VCaP (cell line): ENCODE measurements at regions not wholly inside any gene's neighbourhood (a gene's known extent, or its start where the extent isn't known, plus 50 kb on each side); places are given as distances from the start of the nearest gene placed in this dataset.

Source experiments
- H3K27ac ChIP-seq: fragments of 450-650 bp; 2 replicates; pipeline ENCODE4 v1.5.1; 2017
- TF ChIP-seq, protein P1 (sequence below): fragments of 450-650 bp; conservative IDR thresholded peaks from 2 replicates; pipeline ENCODE4 v1.5.1; 2017; ENCODE audit warnings: mild to moderate bottlenecking, moderate library complexity

DNA sequence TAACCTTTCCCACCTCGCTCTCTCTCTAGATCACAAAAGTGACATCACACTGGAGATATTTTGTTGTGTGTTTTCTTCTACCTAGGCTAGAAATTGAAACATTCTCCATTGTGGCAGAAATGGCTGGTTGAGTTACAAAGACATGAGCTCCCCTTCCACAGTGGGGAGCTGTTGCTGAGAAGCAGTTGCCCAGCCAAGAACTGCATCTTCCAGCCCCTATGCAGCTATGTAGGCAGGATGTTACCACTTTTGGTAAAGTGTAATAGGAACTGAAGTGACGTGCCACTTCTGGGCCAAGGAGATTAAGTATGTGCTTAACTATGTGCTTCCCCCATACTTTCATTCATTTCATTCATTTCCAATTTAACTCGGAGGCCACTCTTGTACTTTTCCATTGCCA is 138.7 kb upstream of the E2F7 start:
- TF ChIP-seq, protein P1, sequence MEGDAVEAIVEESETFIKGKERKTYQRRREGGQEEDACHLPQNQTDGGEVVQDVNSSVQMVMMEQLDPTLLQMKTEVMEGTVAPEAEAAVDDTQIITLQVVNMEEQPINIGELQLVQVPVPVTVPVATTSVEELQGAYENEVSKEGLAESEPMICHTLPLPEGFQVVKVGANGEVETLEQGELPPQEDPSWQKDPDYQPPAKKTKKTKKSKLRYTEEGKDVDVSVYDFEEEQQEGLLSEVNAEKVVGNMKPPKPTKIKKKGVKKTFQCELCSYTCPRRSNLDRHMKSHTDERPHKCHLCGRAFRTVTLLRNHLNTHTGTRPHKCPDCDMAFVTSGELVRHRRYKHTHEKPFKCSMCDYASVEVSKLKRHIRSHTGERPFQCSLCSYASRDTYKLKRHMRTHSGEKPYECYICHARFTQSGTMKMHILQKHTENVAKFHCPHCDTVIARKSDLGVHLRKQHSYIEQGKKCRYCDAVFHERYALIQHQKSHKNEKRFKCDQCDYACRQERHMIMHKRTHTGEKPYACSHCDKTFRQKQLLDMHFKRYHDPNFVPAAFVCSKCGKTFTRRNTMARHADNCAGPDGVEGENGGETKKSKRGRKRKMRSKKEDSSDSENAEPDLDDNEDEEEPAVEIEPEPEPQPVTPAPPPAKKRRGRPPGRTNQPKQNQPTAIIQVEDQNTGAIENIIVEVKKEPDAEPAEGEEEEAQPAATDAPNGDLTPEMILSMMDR, result peak; percentile 7; the same call in 1 of the 2 replicates
- no peak overlapping the region for H3K27ac ChIP-seq

DNA sequence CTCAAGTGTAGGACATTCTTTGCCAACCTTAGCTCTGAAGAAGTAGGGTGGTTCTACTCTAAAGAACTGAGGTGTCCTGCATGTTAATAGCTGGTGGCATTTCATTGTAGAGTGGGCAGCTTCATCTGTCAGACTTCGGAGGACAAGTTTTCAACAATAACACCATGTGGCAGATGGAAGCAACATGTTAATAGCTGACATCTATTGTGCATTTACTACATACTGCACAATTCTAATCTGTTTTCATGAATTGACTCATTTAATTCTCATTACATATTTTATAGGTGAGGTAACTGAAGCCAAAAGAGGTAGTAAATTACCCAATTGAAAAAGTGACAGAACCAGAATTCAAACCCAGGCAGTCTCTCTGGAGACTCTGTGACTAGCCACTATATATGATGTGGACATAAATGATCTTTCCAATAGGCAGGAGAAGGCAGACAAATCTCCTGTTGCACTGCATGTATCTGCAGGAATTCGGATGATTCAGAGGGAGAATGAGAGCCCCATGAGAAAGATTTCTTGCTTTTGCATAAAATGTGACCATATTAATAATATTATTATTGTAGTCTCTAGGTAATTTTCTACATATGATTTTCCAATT is 137.2 kb upstream of the E2F7 start:
- no peak overlapping the region for H3K27ac ChIP-seq
- TF ChIP-seq, protein P1, result no peak

DNA sequence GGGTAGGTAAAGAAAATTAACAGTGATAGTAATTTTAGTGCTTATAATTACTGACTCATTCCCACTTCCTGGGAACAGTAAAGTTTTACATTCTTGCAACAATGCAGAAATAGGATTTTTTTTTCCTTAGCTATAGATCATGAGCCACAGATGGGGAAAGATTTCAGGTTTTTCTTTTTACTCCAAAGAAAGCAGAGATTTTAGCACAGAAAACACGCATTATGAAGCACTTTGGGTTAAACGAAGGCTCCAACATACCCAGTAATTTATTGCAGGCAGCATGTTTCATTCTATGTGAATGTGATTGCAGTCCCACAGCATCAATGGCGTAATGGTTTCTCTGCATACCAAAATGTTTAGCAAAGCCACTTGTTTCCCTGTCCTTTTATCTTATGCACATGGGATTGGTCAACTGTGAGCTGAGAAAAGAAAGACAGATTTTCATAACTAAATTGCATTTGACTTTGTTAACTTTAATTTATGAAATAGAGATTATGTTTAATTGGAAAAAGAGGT is 124.6 kb upstream of the E2F7 start:
- TF ChIP-seq, protein P1, result no peak
- H3K27ac ChIP-seq, result no peak overlapping the region

DNA sequence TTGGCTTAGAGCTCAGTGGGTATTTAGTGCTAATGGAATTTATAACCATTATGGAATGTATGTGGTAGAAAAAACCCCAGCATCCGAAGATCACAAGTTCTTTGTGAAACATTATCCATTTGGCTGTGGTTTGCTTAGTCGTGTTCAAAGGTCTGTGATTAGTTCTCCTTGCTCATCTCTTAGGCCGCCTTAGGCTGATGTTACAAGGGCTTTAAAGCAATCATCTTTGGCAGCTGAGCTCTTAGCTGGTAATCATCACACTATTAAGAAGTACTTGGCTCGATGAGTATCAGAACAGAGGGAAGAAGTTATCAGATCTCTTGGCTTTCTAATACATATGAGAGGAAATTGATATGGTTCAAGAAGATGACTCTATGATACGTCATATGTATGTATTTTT is 124.1 kb upstream of the E2F7 start:
- TF ChIP-seq, protein P1, result no peak
- no peak overlapping the region for H3K27ac ChIP-seq

DNA sequence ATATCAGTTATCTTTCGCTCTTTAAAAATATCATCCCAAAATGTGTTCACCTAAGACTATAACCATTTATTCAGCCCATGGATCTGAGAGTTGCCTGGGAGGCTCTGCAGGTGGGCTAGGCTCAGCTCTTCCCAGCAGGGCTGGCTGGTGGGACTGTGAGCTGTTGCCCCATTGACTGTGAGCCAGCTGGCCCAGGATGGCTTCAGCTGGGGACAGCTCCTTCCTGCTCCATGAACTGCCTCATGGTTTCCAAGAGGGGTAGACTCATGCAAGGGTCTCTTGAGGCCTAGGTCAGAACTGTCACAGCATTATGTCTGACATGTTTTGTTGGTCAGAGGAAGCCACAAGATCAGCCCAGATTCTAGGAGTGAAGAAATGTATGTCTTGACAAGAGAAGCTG is 114.1 kb upstream of the E2F7 start:
- TF ChIP-seq, protein P1, result no peak

DNA sequence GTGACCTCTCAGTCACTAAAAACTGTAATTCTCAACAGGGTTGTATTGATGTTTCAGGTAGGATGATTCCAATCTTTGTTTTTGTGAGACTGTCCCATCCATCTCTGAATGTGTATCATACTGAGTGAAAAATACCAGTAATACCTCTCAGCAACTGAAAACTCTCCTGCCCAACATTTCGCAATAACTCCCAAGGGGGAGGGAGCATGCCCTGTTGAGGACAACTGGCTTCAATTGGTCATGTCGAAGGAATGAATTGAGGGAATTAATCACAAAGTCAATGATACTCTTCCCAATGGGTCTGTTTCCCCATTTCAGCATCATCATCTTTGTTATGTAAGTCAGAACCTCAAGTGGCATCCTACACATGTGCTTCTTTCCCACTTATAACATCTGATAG is 102.4 kb upstream of the E2F7 start:
- TF ChIP-seq, protein P1, result no peak

More for the DNA sequence above, 114.1 kb upstream of the E2F7 start:
- H3K27ac ChIP-seq, result no peak overlapping the region

DNA sequence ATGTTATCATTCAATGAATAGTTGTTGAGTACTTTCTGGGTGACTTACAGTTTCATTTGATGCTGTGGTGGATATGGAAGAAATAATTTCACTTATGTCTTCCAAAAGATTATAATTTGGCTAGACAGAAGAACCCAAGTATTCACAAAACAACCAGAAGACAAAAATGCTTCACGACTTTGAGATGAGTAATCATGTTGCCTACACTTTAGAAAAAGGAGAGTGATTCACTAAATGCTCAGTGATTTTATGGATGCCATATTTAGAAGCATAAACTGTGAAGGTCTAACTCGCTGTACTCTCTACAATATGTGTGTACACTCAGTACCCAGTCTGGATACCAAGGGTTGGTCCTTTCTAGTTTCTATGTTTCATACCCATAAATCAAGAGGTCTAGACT is 101.3 kb upstream of the E2F7 start:
- H3K27ac ChIP-seq, result no peak overlapping the region
- TF ChIP-seq, protein P1, result no peak

More for the DNA sequence above, 102.4 kb upstream of the E2F7 start:
- H3K27ac ChIP-seq, result no peak overlapping the region
